AG08396 (cell line): ENCODE measurements at regions not wholly inside any gene's neighbourhood (a gene's known extent, or its start where the extent isn't known, plus 50 kb on each side); places are given as distances from the start of the nearest gene placed in this dataset.

Experiments used
- DNase-seq: peaks from one replicate; pipeline ENCODE4 v3.0.0; 2012; ENCODE audit warnings: low spot score, mixed read lengths

GRCh38 chr7:155867280-155867679 is 55.0 kb upstream of the SHH start:
- DNase-seq = no peak

GRCh38 chr7:155865830-155866525 is 53.7 kb upstream of the SHH start:
- DNase-seq = no peak

- no peak for DNase-seq
Observed at GRCh38 chr7:155864991-155865690, 52.9 kb upstream of the SHH start.

GRCh38 chr7:155864271-155864985 is 52.2 kb upstream of the SHH start:
- no peak for DNase-seq

- DNase-seq = no peak
Observed at GRCh38 chr7:155863721-155864151, 51.5 kb upstream of the SHH start.

GRCh38 chr7:155862123-155862892 is 50.0 kb upstream of the SHH start:
- no peak for DNase-seq
